Body of pancreas (tissue), 4 donors: ENCODE measurements at regions not wholly inside any gene's neighbourhood (a gene's known extent, or its start where the extent isn't known, plus 50 kb on each side); places are given as distances from the start of the nearest gene placed in this dataset.

ENCODE experiments used
- ATAC-seq: fragments of 150-250 bp; one replicate; pipeline ENCODE4 v1.9.1; 2016
- DNase-seq, 4 donors: peaks; one replicate each; pipeline ENCODE4 v3.0.0-alpha.2; 2019
- H3K27ac ChIP-seq, 4 donors: fragments of 200-600 bp; sonication (generic); 1 replicate in 3 of 4; 2 replicates in 1 of 4; pipeline versions ENCODE4 v1.5.1 to v1.6.1; 2016 to 2019; ENCODE audit warnings: mild to moderate bottlenecking in 1 of 4, mixed read lengths in 1 of 4, moderate library complexity in 1 of 4
- H3K27me3 ChIP-seq, 2 donors: fragments of 200-600 bp; sonication (generic); one replicate each; pipeline ENCODE4 v1.6.0; 2016; ENCODE audit warnings: mild to moderate bottlenecking in 1 of 2
- H3K36me3 ChIP-seq, 2 donors: fragments of 200-600 bp; sonication (generic); replicated peaks in 1 of 2; 2 replicates each; pipeline ENCODE4 v1.5.1; 2016; ENCODE audit warnings: low read depth in 2 of 2; ENCODE audit not compliant: insufficient read depth in 1 of 2
- H3K4me1 ChIP-seq: fragments of 200-600 bp; sonication (generic); one replicate; pipeline ENCODE4 v1.6.0; 2016
- H3K4me3 ChIP-seq, 2 donors: fragments of 200-600 bp; sonication (generic); 1 replicate in 1 of 2; 2 replicates in 1 of 2; pipeline ENCODE4 v1.5.1; 2016 to 2019
- H3K9me3 ChIP-seq, 3 donors: fragments of 200-600 bp; sonication (generic); 1 replicate in 2 of 3; 2 replicates in 1 of 3; pipeline ENCODE4 v1.5.1; 2016
- CTCF ChIP-seq, 7 experiments: fragments of 450-650 bp in 4 of 7; fragments of 200-600 bp in 3 of 7; sonication (generic) in 3 of 7; IDR thresholded peaks; one replicate each; pipeline ENCODE4 v1.5.1; 2016 to 2019; ENCODE audit warnings: antibody characterized with exemption in 7 of 7
- POLR2A ChIP-seq, 3 donors: fragments of 450-650 bp; IDR thresholded peaks; one replicate each; pipeline ENCODE4 v1.6.1; 2016; ENCODE audit warnings: antibody characterized with exemption in 3 of 3, mild to moderate bottlenecking in 2 of 3
- WGBS, 2 donors: methylation state at CpG; one replicate each; pipeline ENCODE4 v1.1.5; 2017; 5-methylcytosine and 5-hydroxymethylcytosine counted together
- intact Hi-C: fragments of 100-400 bp; cut with DNase I; formaldehyde crosslinking; loops from one replicate; pipeline ENCODE4 v1.15.1; 2023

DNA sequence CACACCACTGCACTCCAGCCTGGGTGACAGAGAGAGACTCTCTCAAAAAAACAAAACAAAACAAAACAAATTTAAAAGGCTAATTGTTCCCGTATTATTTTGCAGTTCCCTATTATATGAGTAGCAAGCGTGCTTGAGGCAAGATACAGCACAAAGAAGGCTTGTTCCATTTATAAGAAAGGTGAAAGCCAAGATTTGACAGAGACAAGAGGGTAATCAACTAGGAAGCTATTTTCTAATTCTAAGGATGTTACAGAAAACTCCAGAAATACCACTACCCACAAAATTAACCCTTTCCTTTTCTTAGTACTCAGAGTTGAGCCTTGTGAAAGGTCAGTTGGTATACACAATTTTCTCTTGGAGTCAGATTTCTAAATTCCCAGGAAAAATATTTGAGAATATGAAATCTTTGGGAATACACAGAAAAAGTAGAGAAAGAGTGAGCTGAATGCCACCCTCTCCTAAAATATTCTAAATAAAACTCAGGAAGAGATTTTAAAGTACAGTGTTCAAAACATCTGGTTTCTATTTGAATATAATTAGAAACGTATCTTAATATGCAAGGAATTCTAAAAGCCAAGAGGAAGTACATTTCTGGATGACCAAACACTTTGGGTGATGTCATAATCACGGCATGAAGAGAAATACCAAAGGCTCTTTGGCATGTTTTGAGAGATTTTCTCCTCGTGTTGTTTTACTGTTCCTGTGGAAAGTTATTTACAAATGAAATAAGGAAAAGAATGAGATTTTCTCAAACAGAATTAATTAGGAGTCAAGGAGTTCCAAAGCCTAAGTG is 63.0 kb upstream of the FLT1 start:
- Histone ChIP-seq H3K27me3 (no peaks in the 10 kb centered on the region), H3K9me3 (no peaks in the 10 kb centered on the region), H3K27ac (no peak overlapping the region), H3K36me3 (no peaks in the 10 kb centered on the region), H3K4me3 (no peak overlapping the region), H3K4me1 (peaks cover 6% of the 10 kb centered on the region)
- TF ChIP-seq CTCF (IDR thresholded peaks at IDR 0.05) (no peak), POLR2A (IDR thresholded peaks at IDR 0.05) (no peak)
- ATAC-seq (no peak), DNase-seq (no peak)
- 29 to 36% methylated on average over 5 of the region's 5 CpGs for WGBS, 2 donors
- intact Hi-C loops = no loop called here

DNA sequence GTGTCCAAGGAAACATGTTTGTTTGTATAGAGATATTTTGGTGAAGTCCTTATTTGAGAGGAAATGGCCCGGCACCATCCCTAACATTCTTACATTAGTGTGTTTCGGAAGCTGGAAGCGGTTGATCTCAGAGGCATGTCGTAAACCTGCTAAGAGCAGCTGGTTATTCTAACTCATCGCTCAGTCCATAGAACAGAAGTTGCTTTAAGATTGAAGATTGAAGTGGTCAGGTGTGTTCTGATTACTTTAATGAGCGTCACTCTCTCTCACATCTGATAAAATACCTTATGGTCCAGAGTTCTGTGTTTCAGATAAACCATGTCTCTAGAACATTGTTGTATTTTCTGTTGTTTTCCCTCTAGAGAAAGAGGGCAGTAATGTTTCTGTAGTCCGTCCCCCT is 60.2 kb upstream of the FLT1 start:
- ATAC-seq (no peak), DNase-seq (no peak)
- no peaks in the 10 kb centered on the region for H3K27me3 ChIP-seq
- 80 to 82% methylated on average over 7 of the region's 7 CpGs for WGBS, 2 donors
- no peaks in the 10 kb centered on the region for H3K36me3 ChIP-seq
- TF ChIP-seq CTCF (IDR thresholded peaks at IDR 0.05) = no peak
- TF ChIP-seq POLR2A (IDR thresholded peaks at IDR 0.05) = no peak
- intact Hi-C loops = no loop called here
- no peak overlapping the region for H3K27ac ChIP-seq
- H3K9me3 ChIP-seq = no peaks in the 10 kb centered on the region
- H3K4me1 ChIP-seq = peaks cover 6% of the 10 kb centered on the region
- no peak overlapping the region for H3K4me3 ChIP-seq

GRCh38 chr13:28553971-28554370 is 59.0 kb upstream of the FLT1 start:
- no peaks in the 10 kb centered on the region for H3K9me3 ChIP-seq
- intact Hi-C loops = no loop called here
- peaks cover 6% of the 10 kb centered on the region for H3K4me1 ChIP-seq
- WGBS, 2 donors = 70 to 73% methylated on average over 5 of the region's 5 CpGs
- no peak for TF ChIP-seq POLR2A (IDR thresholded peaks at IDR 0.05)
- no peak for TF ChIP-seq CTCF (IDR thresholded peaks at IDR 0.05)
- H3K36me3 ChIP-seq = no peaks in the 10 kb centered on the region
- no peak for ATAC-seq
- DNase-seq = no peak
- no peak overlapping the region for H3K27ac ChIP-seq
- no peak overlapping the region for H3K4me3 ChIP-seq
- no peaks in the 10 kb centered on the region for H3K27me3 ChIP-seq

DNA sequence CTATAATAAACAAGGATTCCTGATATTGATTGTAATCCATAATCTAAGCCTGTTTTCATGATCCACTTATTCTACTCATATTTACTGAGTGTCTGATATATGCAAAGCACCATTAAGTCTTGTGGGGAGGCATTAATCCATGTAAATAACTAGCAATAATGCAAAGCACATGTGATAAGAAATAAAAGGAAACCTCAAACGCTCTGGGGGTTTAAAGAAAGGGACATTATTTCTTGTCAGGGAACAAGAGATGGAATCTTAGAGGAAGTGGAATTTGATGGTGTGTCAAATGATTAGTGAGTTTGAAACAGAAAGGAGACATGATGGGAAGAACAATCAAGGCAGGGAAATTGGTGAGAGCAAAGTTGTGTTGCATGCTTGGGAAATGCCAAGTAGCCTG is 57.4 kb upstream of the FLT1 start:
- Histone ChIP-seq H3K4me3 (no peak overlapping the region), H3K4me1 (no peaks in the 10 kb centered on the region), H3K27me3 (no peaks in the 10 kb centered on the region), H3K27ac (no peak overlapping the region), H3K9me3 (no peaks in the 10 kb centered on the region), H3K36me3 (no peaks in the 10 kb centered on the region)
- ATAC-seq = no peak
- DNase-seq = no peak
- TF ChIP-seq POLR2A (IDR thresholded peaks at IDR 0.05) = no peak
- TF ChIP-seq CTCF (IDR thresholded peaks at IDR 0.05) = no peak
- 15 to 47% methylated on average over 1 of the region's 1 CpG for WGBS, 2 donors
- intact Hi-C loops = no loop called here

GRCh38 chr13:28551498-28551895 is 56.6 kb upstream of the FLT1 start:
- H3K4me1 ChIP-seq = no peaks in the 10 kb centered on the region
- TF ChIP-seq POLR2A (IDR thresholded peaks at IDR 0.05) (no peak), CTCF (IDR thresholded peaks at IDR 0.05) (no peak)
- DNase-seq (no peak), ATAC-seq (no peak)
- intact Hi-C loops = no loop called here
- WGBS, 2 donors = 61 to 74% methylated on average over 2 of the region's 2 CpGs
- no peak overlapping the region for H3K27ac ChIP-seq
- H3K4me3 ChIP-seq = no peak overlapping the region
- no peaks in the 10 kb centered on the region for H3K9me3 ChIP-seq
- H3K36me3 ChIP-seq = no peaks in the 10 kb centered on the region
- no peaks in the 10 kb centered on the region for H3K27me3 ChIP-seq
